ENCODE measurements at regions not wholly inside any gene's neighbourhood (a gene's known extent, or its start where the extent isn't known, plus 50 kb on each side); places are given as distances from the start of the nearest gene placed in this dataset.
"Not testable (repeated sequence)": the region's sequence is repeated elsewhere in the genome, so short reads cannot be mapped to it uniquely, and the experiment has no call there.

GRCh38 chr6:6873778-6874177 lies 234.0 kb upstream of the RREB1 start:
- no peak for DNase-seq

DNA sequence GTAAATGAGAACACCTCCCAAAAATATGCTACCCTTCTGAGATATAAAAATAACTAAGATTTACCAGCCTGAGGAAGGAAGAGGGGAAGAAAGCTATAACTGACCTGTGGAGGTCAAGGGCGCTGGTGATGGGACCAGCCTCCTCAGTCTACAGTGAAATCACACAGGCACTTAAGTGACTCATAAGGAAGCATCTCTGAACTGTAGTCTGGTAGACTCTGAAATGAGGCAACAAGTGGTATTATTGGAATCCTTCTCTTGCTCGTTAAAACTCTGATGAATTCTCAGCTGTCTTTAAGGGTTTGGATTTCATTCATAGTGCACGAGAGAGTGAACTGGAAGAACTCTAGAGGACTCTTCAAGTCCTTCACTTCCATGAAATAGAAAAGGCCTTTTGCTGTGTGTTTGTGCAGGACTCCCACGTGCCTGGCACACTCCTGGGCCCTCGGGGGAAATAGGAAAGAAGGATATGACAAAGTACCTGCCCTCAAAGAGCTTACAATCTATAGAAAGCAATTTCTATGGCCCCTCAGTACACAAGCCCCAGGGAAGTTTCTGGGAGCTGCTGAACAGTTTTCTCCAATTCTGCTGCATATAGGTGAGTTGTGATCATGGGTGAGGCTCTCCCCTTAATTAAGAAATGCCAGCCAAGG lies 231.8 kb upstream of the RREB1 start:
- no peak for DNase-seq

DNA sequence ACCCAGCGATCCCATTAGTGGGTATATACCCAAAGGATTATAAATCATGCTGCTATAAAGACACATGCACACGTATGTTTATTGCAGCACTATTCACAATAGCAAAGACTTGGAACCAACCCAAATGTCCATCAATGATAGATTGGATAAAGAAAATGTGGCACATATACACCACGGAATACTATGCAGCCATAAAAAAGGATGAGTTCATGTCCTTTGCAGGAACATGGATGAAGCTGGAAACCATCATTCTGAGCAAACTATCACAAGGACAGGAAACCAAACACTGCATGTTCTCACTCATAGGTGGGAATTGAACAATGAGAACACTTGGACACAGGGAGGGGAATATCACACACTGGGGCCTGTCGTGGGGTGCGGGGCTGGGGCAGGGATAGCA lies 230.0 kb upstream of the RREB1 start:
- not testable (repeated sequence) for DNase-seq

GRCh38 chr6:6878887-6879585 lies 228.7 kb upstream of the RREB1 start:
- DNase-seq: no peak

- DNase-seq: not testable (repeated sequence)
These were observed 228.2 kb upstream of the RREB1 start for GRCh38 chr6:6879586-6879974.

GRCh38 chr6:6880745-6881437 lies 226.9 kb upstream of the RREB1 start:
- DNase-seq: no peak

DNA sequence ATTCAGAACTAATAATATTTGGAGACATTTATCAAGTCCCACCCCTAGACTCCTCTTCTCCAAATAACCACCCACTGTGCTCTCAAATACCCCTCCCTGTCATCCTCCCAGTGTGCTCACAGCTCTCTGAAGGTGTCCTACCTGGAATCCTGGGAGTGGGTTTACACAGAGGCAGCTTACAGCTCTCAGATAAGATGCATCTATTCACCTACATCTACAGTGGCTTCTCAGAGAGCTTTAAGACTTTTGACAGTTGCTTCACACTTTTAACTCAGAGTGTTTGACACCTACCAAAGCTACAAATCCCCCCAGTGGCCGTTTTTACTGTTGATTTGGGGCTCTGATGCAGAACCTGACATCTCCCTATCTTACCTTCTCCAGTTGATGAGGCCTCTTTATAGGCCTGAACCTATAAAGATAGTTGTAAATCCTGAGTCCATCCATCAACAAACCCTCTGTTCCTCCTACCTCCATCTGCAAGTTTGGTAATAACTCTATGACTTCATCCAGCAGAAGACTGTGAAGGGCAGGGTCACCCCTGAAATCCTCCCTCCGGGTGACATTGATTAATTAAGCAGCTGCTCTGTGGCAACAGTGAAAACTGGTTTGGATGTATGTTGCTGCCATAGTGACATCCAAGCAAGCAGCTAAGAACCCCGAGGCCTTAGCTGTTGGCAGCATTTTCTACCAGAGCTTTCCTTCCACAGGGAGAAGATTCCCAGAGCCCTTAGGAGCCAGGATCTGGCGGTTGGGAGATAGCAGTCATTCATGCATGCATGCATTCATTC lies 226.1 kb upstream of the RREB1 start:
- peak; percentile 39 for DNase-seq

- DNase-seq: no peak
These were observed 225.2 kb upstream of the RREB1 start for GRCh38 chr6:6882592-6882991.

- DNase-seq: no peak
These were observed 224.8 kb upstream of the RREB1 start for GRCh38 chr6:6883011-6883410.

- no peak for DNase-seq
These were observed 223.6 kb upstream of the RREB1 start for GRCh38 chr6:6884193-6884627.

DNA sequence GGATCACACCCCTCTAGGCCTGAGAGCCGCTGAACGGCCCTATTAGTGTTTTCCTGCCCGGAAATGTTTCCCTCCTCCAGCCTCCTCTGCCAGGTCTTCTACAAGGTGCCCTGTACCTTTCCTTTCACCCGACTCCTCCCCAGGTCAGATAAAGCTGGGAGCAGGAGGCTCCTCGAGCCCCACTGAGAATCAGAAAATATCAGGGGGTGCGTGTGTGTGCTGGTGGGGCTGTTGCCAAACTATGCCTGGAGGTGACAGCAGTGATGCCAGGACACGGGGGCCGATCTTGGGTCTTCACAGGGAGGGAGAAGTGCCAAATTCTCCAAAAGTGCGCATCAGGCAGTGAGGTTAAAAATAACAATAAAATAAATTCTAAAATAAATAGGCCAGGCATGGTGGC lies 222.8 kb upstream of the RREB1 start:
- no peak for DNase-seq

- DNase-seq: peak; percentile 70
These were observed 222.1 kb upstream of the RREB1 start for GRCh38 chr6:6885521-6886170.

DNA sequence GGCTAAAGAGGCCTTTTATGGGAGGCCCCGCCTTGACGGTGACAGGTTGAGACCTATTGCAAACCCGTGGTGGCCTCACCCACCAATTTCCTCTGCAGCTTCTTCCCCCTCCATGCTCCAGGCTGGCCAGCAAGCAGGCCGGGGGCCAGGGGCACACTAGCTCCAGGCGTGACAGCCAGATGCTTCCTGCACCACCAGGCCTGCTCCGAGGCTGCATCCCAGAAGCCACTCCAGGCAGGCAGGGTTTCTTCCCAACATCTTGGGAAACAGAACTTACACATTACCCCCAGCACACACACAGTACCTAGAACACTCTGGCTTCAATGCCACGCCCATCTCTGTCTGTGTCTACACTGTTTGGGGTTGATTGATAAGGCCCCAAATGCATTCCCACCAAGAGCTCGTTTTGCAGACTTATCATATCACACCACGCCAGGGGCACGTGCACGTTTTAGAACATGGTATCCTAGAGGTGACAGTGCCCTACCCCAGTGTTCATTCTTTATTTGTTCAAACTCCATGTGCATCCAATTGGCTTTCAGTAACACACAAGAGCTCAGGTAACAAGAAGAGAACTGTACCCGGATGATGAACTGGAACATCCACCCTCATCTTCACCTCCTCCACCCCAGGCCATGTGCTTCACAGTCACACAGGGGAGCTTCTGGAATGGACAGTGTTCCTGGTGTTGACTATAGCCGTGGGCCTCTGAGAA lies 221.4 kb upstream of the RREB1 start:
- DNase-seq: peak; percentile 56

GRCh38 chr6:6886886-6887285 lies 220.9 kb upstream of the RREB1 start:
- no peak for DNase-seq

DNA sequence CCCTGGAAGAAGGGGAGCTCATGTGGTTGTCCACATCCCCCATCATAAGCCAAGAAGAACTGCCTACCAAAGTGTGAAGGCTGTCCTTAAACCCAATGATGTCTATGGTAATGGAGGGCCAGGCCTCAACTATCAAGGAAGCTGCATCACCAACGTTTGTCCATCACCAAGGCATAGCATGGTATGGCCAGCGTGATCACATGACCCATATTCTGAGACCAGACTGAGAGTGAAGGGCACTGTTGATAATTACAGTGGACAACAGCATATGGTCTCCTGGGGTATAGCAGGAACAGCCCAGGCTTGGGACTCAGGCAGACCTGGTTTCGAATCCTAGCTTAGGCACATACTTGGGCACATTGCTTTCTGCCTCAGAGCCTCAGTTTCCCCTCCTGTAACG lies 218.2 kb upstream of the RREB1 start:
- no peak for DNase-seq

DNA sequence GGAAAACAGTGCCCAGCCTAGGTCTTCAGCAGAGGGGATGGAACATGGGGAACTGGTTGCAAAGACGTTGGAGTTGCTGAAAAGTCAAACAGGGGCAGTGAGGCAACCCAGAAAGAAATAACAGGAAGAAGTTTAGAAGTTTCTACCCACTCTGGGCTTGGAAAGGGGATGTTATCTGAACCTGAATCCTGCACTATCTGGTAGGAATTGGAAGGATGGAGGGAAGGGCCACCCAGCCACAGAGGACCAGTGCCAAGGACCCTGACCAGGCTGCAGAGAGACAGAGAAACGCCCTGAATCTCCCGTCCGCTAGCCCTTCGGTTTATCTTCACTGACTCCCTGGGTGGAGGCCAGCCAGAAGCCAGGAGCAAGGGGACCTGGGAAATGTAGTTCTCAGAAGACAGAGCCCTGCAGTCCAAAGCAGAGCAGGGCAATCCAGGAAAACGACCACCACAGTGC lies 217.3 kb upstream of the RREB1 start:
- peak; percentile 63 for DNase-seq

GRCh38 chr6:6891125-6891721 lies 216.5 kb upstream of the RREB1 start:
- no peak for DNase-seq

- no peak for DNase-seq
These were observed 215.8 kb upstream of the RREB1 start for GRCh38 chr6:6891949-6892461.

DNA sequence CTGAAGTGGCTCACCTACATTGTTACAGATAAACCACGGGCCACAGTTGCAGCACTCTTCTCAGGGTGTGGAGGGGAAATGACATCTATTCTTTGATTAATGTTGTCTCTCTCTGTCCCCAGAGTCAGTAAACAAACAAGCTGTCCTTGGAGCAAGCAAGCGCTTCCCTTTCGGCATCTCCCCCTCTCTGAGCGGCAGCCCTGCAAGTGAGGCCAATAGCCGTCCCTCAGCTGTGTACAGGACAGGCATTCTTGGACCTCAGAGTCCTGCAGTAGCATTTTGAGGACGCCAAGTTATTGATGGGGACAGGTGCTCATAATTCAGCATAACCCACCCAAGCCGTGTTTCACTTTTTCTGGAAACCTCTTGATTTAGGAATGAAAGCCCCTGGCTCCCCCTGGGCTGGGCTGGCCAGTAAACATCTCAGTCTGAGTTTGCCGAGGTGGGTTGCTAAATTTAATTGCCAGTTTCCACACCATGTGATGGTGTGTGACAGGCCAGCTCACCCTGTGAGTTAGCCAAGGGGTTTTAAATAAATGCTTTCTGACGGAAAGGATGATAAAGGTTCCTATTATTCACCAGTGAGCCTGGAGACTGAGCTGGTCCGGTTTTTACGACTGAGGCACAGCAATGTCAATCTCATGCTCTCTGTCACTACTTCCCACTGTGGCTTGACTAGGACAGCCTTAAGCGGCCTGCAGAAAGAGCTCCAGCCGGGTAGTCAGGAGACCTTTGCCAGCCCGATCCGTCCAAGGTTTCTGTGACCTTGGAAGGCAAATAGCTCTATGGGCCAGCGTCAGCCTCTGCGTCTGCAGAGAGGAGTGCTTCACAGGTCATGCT lies 214.8 kb upstream of the RREB1 start:
- no peak for DNase-seq

DNA sequence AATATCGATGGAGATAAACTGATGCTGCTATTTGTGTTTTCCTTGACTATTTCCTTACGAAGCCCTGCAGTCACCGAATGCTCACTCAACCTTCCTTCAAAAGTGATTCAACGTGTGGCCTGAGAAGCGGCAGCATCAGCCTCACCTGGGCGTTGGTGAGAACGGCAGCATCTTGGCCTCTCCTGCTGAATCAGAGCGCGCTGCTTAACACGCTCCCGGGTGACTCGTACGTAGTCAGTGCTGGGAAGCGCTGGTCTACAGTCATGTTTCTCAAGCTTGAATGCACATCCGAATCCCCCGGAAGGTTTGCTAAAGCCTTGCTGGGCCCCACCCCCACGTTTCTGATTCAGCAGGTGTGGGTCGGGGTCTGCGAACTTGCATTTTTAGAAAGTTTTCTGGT lies 214.1 kb upstream of the RREB1 start:
- no peak for DNase-seq

All from femur (tissue), 1 donor.